ENCODE measurements at regions not wholly inside any gene's neighbourhood (a gene's known extent, or its start where the extent isn't known, plus 50 kb on each side); places are given as distances from the start of the nearest gene placed in this dataset.

DNA sequence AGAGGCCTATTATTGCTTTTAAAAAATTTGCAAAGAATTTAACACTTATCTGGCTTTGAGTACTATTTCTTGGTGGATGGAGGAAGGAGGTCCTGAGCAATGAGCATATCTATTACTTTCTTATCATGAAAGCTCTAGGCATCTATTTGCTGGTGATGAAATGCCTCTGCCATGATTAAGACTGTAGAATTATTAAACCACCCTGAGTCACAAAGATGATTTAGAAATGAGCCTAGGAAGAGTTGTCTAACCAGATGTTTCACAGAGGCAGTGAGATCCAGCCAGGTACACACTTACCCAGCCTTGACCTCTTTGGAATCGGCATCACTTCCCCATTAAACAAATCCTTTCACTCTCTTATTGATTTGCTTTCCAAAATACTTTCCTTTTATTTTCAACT, 304.4 kb upstream of the KIF2A start:
- no peak for DNase-seq (ENCODE audit: low read depth in 2 of 2, low spot score in 1 of 2)

DNA sequence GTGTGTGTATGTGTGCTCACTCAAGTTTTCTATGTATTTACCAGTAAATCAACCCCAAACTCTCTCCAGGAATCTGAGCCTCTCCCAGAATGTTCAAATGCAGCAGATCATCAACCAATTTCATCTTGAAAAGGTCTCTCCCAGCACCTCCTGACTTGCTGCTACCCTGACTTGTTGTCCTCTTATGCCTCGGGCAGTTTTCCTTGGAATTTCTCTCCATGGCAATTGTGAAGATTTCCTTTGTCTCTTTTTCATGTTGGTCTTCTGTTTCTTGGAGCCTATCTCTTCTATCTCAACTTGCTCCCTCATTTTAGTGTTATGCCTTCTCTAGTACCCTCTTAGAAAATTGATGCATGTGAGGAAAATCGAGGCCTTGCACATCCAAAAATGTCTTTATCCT, 303.6 kb upstream of the KIF2A start:
- DNase-seq (ENCODE audit: low read depth in 2 of 2, low spot score in 1 of 2), result no peak

DNA sequence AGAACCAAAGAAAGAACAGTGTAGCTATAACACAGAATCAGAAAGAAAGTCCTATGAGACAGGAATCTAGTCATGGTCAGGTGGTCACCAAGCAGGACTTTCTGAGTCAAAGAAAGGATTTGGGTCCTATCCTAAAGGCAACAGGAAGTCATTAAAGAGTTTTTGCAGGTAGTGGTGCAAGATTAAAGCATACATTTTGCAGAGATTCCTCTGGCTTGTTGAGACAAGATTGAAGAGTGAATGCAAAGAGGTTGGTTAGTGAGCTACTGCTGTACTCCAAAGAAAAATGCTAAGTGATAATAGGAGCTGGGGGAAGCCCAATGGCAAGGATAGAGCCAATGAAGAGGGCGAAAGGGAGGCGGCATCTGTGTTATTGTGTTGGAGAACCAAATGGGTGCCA, 300.5 kb upstream of the KIF2A start:
- no peak for DNase-seq (ENCODE audit: low read depth in 2 of 2, low spot score in 1 of 2)

- no peak for DNase-seq (ENCODE audit: low read depth in 2 of 2, low spot score in 1 of 2)
Measured at GRCh38 chr5:62007457-62007856, 298.5 kb upstream of the KIF2A start.

DNA sequence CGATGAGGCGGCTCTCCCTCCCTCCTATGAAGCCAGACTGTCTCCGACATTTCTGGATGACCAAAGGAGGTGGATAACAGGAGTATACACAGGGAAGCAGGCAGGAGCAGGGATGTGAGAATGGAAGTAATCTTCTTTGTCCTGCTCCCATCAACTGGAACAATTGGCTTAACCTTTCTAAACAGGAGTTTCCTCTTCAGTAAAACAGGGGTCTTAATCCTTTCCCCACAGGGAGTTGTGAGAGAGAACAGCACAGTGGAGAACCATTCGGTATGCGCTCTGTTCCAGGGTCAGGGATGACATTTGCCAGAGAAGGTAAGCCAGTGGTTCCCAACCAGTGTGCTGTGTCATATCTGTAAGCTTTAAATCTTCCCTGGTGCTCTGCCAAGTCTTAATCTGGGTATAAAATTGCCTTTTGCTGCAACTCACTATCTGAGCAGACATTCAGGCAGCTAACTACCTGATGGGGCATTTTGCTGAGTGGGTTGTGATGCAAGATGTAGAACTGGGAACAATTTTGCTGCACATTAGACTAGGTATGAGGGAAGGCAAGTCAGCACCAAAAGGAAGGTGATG, 294.8 kb upstream of the KIF2A start:
- no peak for DNase-seq (ENCODE audit: low read depth in 2 of 2, low spot score in 1 of 2)

GRCh38 chr5:62017092-62017491, 288.9 kb upstream of the KIF2A start:
- no peak for DNase-seq (ENCODE audit: low read depth in 2 of 2, low spot score in 1 of 2)

DNA sequence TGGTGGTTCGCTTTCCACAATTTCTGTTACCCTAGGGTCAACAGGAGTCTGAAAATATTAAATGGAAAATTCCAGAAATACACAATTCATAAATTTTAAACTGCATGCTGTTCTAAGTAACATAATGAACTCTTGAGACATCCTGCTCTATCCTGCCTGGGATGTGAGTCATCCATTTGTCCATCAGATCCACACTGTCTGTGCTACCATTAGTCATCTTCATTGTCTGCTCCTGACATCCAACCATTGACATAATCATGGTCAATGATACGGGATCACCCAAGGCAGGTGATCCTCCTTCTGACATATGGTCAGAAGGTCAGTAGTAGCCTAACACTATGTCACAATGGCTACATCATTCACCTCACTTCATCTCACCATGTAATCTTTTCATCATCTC, 276.7 kb upstream of the KIF2A start:
- no peak for DNase-seq (ENCODE audit: low read depth in 2 of 2, low spot score in 1 of 2)

- no peak for DNase-seq (ENCODE audit: low read depth in 2 of 2, low spot score in 1 of 2)
Measured at GRCh38 chr5:62030326-62030725, 275.7 kb upstream of the KIF2A start.

GRCh38 chr5:62038024-62038423, 268.0 kb upstream of the KIF2A start:
- no peak for DNase-seq (ENCODE audit: low read depth in 2 of 2, low spot score in 1 of 2)

DNA sequence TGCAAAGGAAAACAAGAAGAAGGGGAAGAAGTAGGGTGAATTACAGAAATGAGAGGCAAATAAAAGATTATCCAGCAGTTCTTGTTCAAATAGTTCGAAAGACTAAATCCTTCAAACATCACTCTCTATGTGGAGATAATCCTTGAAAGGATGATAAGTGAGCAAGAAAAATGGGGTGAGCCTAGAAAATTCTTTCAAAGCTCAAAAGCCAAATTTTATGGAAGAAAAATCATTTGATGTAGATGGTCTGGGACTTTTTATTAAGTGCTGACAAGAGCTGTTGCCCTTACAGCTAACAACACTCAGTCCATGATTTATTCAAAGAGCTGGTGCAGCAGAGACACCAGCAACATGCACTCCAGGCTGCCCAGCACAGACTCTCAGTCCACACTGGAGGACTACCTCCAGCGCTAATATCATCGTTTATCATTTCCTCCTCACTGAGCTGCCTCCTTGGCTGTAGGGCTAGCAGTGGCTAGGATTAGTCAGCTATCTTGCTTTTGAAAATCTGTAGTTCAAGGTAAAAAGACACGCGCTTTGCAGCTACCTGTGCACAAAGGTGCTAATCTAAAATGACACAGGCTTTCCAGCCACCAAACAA, 264.8 kb upstream of the KIF2A start:
- DNase-seq (ENCODE audit: low read depth in 2 of 2, low spot score in 1 of 2), result no peak

DNA sequence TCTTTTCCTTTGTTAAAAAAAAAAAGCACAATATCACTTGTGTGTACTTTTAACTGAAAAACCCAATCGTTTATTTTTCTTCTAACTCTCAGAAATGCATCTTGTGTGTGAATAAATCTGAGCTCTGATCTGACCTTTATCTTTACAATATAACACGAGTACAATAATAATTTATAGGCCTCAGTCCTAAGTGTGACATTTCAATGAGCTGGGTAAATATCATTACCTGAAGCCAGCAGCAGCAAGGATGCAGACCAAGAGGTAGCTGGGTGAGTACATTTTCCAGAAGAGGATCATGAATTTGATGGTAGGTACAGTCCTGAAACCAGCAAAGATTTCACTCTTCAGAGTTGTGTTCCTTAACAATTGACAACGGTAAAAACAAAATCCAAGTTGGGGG, 264.0 kb upstream of the KIF2A start:
- no peak for DNase-seq (ENCODE audit: low read depth in 2 of 2, low spot score in 1 of 2)

- DNase-seq (ENCODE audit: low read depth in 2 of 2, low spot score in 1 of 2), result no peak
Measured at GRCh38 chr5:62043289-62044280, 262.4 kb upstream of the KIF2A start.

- DNase-seq (ENCODE audit: low read depth in 2 of 2, low spot score in 1 of 2), result no peak
Measured at GRCh38 chr5:62044989-62045388, 261.0 kb upstream of the KIF2A start.

GRCh38 chr5:62046191-62046590, 259.8 kb upstream of the KIF2A start:
- DNase-seq (ENCODE audit: low read depth in 2 of 2, low spot score in 1 of 2), result no peak

DNA sequence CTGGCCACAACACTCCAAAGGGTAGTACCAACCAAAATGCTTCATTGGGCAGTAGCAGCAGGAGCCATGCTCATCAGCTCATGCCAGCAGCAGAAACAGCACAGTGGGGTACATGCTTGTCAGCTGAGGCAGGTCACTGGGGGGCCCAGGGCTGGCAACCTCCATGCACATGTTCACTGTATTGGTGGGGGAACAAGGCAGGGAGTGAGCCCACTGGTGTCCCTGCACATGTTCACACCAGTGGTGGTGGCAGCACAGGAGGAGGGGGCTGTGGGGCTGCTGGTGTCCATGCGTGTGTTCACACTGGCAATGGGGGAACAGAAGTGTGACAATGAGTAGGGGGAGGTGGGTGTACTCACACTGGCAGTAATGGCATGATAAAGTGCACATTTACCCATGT, 254.3 kb upstream of the KIF2A start:
- DNase-seq (ENCODE audit: low read depth in 2 of 2, low spot score in 1 of 2), result no peak

GRCh38 chr5:62059960-62060359, 246.0 kb upstream of the KIF2A start:
- no peak for DNase-seq (ENCODE audit: low read depth in 2 of 2, low spot score in 1 of 2)

GRCh38 chr5:62065050-62065449, 241.0 kb upstream of the KIF2A start:
- DNase-seq (ENCODE audit: low read depth in 2 of 2, low spot score in 1 of 2), result no peak

- DNase-seq (ENCODE audit: low read depth in 2 of 2, low spot score in 1 of 2), result no peak
Measured at GRCh38 chr5:62066761-62067277, 239.2 kb upstream of the KIF2A start.

GRCh38 chr5:62068554-62068953, 237.5 kb upstream of the KIF2A start:
- no peak for DNase-seq (ENCODE audit: low read depth in 2 of 2, low spot score in 1 of 2)

- DNase-seq (ENCODE audit: low read depth in 2 of 2, low spot score in 1 of 2), result no peak
Measured at GRCh38 chr5:62077387-62077786, 228.6 kb upstream of the KIF2A start.

GRCh38 chr5:62077823-62078550, 228.0 kb upstream of the KIF2A start:
- no peak for DNase-seq (ENCODE audit: low read depth in 2 of 2, low spot score in 1 of 2)
